SK-N-SH treated with all-trans-retinoic acid at 6 μM for 48 hours (cell line): ENCODE measurements at regions not wholly inside any gene's neighbourhood (a gene's known extent, or its start where the extent isn't known, plus 50 kb on each side); places are given as distances from the start of the nearest gene placed in this dataset.

Experiments
- ATAC-seq: fragments of 200-7000 bp; cut with Tn5 transposase; 3 replicates; pipeline ENCODE4 v1.9.1; 2020; ENCODE audit warnings: mild to moderate bottlenecking, moderate library complexity
- ARNTL ChIP-seq: fragments of 450-650 bp; formaldehyde crosslinking; IDR thresholded peaks from 2 replicates; pipeline ENCODE4 v1.5.0; 2020; ENCODE audit warnings: low read depth, mild to moderate bottlenecking, moderate library complexity, borderline replicate concordance
- BACH2 ChIP-seq: fragments of 250-450 bp; sonication (Bioruptor Pico); IDR thresholded peaks from 2 replicates; pipeline ENCODE4 v1.9.0; 2021; ENCODE audit warnings: mild to moderate bottlenecking, borderline replicate concordance
- CSDC2 ChIP-seq: fragments of 250-450 bp; sonication (Bioruptor Pico); IDR thresholded peaks from 2 replicates; pipeline ENCODE4 v1.5.0; 2020; ENCODE audit warnings: mild to moderate bottlenecking, moderate library complexity
- ESRRG ChIP-seq: fragments of 250-450 bp; sonication (Bioruptor Pico); IDR thresholded peaks from 2 replicates; pipeline ENCODE4 v1.6.1; 2021; ENCODE audit warnings: mild to moderate bottlenecking
- GLIS3 ChIP-seq: fragments of 250-450 bp; sonication (Bioruptor Pico); IDR thresholded peaks from 2 replicates; pipeline ENCODE4 v1.5.0; 2020; ENCODE audit warnings: mild to moderate bottlenecking, moderate library complexity
- ISL1 ChIP-seq: fragments of 250-450 bp; sonication (Bioruptor Pico); IDR thresholded peaks from 2 replicates; pipeline ENCODE4 v2.1.2; 2022; ENCODE audit warnings: mild to moderate bottlenecking, moderate library complexity
- PPARA ChIP-seq: fragments of 250-450 bp; sonication (Bioruptor Pico); IDR thresholded peaks from 2 replicates; pipeline ENCODE4 v1.5.0; 2020; ENCODE audit warnings: mild to moderate bottlenecking, borderline replicate concordance
- RARB ChIP-seq: fragments of 250-450 bp; sonication (Bioruptor Pico); IDR thresholded peaks from 2 replicates; pipeline ENCODE4 v1.8.0; 2021; ENCODE audit warnings: mild to moderate bottlenecking, moderate library complexity
- SNAI2 ChIP-seq: fragments of 250-450 bp; sonication (Bioruptor Pico); IDR thresholded peaks from 2 replicates; pipeline ENCODE4 v1.5.0; 2020; ENCODE audit warnings: mild to moderate bottlenecking, moderate library complexity
- TCF4 ChIP-seq: fragments of 250-450 bp; sonication (Bioruptor Pico); IDR thresholded peaks from 2 replicates; pipeline ENCODE4 v1.8.0; 2021; ENCODE audit warnings: mild to moderate bottlenecking, moderate library complexity, borderline replicate concordance
- TOX ChIP-seq: fragments of 250-450 bp; sonication (Bioruptor Pico); IDR thresholded peaks from 2 replicates; pipeline ENCODE4 v1.8.0; 2021; ENCODE audit warnings: mild to moderate bottlenecking, moderate library complexity, borderline replicate concordance
- ZC3H10 ChIP-seq: fragments of 250-450 bp; sonication (Bioruptor Pico); IDR thresholded peaks from 2 replicates; pipeline ENCODE4 v1.5.1; 2021; ENCODE audit warnings: mild to moderate bottlenecking, moderate library complexity
- ZFP3 ChIP-seq: fragments of 250-450 bp; sonication (Bioruptor Pico); IDR thresholded peaks from 2 replicates; pipeline ENCODE4 v1.5.0; 2020; ENCODE audit warnings: mild to moderate bottlenecking, moderate library complexity
- ZFP30 ChIP-seq: fragments of 450-650 bp; formaldehyde crosslinking; IDR thresholded peaks from 2 replicates; pipeline ENCODE4 v1.5.0; 2022; ENCODE audit warnings: mild to moderate bottlenecking, moderate library complexity
- ZNF565 ChIP-seq: fragments of 450-650 bp; formaldehyde crosslinking; conservative IDR thresholded peaks from 2 replicates; pipeline ENCODE4 v1.5.0; 2020; ENCODE audit warnings: low read depth, mild to moderate bottlenecking, moderate library complexity
- ZNF70 ChIP-seq: fragments of 450-650 bp; formaldehyde crosslinking; IDR thresholded peaks from 2 replicates; pipeline ENCODE4 v1.5.0; 2020; ENCODE audit warnings: mild to moderate bottlenecking, moderate library complexity
- ZNF8 ChIP-seq: fragments of 450-650 bp; formaldehyde crosslinking; IDR thresholded peaks from 2 replicates; pipeline ENCODE4 v1.5.0; 2020; ENCODE audit warnings: mild to moderate bottlenecking, moderate library complexity
- TF ChIP-seq, protein P1 (sequence below): fragments of 250-450 bp; sonication (Bioruptor Pico); IDR thresholded peaks from 2 replicates; pipeline ENCODE4 v1.5.1; 2020; ENCODE audit warnings: low read depth, mild to moderate bottlenecking, moderate library complexity
- TF ChIP-seq, protein P2 (sequence below): fragments of 250-450 bp; sonication (Bioruptor Pico); IDR thresholded peaks from 2 replicates; pipeline ENCODE4 v1.5.1; 2021; ENCODE audit warnings: mild to moderate bottlenecking, moderate library complexity
- TF ChIP-seq, protein P3 (sequence below): fragments of 250-450 bp; sonication (Bioruptor Pico); IDR thresholded peaks from 2 replicates; pipeline ENCODE4 v1.8.0; 2021; ENCODE audit warnings: low read depth, mild to moderate bottlenecking, moderate library complexity, borderline replicate concordance
- TF ChIP-seq, protein P4 (sequence below): fragments of 250-450 bp; sonication (Bioruptor Pico); IDR thresholded peaks from 2 replicates; pipeline ENCODE4 v1.8.0; 2020; ENCODE audit warnings: mild to moderate bottlenecking, moderate library complexity, borderline replicate concordance

DNA sequence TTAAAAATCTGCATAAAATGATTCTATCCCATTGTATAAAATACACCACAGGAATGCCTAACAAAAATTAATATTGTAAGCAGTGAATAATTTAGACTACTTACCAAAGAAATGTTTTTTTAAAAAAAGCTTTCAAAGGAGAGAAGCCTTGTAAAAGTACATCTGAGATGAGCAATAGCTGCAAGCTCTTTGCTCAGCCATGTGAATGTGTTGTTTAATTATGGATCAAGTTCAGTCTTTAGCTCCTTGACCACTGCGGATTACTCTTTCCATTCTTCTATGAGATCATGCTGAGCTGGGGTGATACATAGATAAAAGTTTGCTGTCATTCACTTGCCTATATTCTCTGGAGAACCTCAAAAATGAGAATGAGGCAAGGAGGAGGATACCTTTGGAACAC, 782.4 kb upstream of the ZNF608 start:
- TF ChIP-seq BACH2 (no peak), ZC3H10 (CRISPR knock-in tag) (no peak), ZNF70 (CRISPR knock-in tag) (no peak), TOX (no peak), ZNF8 (CRISPR knock-in tag) (no peak), ZFP3 (no peak), ISL1 (CRISPR knock-in tag) (no peak), TCF4 (CRISPR knock-in tag) (no peak), ZNF565 (CRISPR knock-in tag) (no peak), GLIS3 (CRISPR knock-in tag) (no peak), ZFP30 (CRISPR knock-in tag) (no peak), CSDC2 (CRISPR knock-in tag) (no peak), PPARA (CRISPR knock-in tag) (no peak), RARB (CRISPR knock-in tag) (no peak), ARNTL (CRISPR knock-in tag) (no peak)
- TF ChIP-seq, protein P1, sequence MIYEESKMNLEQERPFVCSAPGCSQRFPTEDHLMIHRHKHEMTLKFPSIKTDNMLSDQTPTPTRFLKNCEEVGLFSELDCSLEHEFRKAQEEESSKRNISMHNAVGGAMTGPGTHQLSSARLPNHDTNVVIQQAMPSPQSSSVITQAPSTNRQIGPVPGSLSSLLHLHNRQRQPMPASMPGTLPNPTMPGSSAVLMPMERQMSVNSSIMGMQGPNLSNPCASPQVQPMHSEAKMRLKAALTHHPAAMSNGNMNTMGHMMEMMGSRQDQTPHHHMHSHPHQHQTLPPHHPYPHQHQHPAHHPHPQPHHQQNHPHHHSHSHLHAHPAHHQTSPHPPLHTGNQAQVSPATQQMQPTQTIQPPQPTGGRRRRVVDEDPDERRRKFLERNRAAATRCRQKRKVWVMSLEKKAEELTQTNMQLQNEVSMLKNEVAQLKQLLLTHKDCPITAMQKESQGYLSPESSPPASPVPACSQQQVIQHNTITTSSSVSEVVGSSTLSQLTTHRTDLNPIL (CRISPR knock-in tag), result no peak
- TF ChIP-seq, protein P2, sequence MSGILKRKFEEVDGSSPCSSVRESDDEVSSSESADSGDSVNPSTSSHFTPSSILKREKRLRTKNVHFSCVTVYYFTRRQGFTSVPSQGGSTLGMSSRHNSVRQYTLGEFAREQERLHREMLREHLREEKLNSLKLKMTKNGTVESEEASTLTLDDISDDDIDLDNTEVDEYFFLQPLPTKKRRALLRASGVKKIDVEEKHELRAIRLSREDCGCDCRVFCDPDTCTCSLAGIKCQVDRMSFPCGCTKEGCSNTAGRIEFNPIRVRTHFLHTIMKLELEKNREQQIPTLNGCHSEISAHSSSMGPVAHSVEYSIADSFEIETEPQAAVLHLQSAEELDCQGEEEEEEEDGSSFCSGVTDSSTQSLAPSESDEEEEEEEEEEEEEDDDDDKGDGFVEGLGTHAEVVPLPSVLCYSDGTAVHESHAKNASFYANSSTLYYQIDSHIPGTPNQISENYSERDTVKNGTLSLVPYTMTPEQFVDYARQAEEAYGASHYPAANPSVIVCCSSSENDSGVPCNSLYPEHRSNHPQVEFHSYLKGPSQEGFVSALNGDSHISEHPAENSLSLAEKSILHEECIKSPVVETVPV, result no peak
- TF ChIP-seq, protein P3, sequence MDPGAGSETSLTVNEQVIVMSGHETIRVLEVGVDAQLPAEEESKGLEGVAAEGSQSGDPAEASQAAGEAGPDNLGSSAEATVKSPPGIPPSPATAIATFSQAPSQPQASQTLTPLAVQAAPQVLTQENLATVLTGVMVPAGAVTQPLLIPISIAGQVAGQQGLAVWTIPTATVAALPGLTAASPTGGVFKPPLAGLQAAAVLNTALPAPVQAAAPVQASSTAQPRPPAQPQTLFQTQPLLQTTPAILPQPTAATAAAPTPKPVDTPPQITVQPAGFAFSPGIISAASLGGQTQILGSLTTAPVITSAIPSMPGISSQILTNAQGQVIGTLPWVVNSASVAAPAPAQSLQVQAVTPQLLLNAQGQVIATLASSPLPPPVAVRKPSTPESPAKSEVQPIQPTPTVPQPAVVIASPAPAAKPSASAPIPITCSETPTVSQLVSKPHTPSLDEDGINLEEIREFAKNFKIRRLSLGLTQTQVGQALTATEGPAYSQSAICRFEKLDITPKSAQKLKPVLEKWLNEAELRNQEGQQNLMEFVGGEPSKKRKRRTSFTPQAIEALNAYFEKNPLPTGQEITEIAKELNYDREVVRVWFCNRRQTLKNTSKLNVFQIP (CRISPR knock-in tag), result no peak
- TF ChIP-seq, protein P4, sequence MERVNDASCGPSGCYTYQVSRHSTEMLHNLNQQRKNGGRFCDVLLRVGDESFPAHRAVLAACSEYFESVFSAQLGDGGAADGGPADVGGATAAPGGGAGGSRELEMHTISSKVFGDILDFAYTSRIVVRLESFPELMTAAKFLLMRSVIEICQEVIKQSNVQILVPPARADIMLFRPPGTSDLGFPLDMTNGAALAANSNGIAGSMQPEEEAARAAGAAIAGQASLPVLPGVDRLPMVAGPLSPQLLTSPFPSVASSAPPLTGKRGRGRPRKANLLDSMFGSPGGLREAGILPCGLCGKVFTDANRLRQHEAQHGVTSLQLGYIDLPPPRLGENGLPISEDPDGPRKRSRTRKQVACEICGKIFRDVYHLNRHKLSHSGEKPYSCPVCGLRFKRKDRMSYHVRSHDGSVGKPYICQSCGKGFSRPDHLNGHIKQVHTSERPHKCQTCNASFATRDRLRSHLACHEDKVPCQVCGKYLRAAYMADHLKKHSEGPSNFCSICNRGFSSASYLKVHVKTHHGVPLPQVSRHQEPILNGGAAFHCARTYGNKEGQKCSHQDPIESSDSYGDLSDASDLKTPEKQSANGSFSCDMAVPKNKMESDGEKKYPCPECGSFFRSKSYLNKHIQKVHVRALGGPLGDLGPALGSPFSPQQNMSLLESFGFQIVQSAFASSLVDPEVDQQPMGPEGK (CRISPR knock-in tag), result no peak
- TF ChIP-seq, all 23 proteins: peak for 0
- no peak for ATAC-seq

DNA sequence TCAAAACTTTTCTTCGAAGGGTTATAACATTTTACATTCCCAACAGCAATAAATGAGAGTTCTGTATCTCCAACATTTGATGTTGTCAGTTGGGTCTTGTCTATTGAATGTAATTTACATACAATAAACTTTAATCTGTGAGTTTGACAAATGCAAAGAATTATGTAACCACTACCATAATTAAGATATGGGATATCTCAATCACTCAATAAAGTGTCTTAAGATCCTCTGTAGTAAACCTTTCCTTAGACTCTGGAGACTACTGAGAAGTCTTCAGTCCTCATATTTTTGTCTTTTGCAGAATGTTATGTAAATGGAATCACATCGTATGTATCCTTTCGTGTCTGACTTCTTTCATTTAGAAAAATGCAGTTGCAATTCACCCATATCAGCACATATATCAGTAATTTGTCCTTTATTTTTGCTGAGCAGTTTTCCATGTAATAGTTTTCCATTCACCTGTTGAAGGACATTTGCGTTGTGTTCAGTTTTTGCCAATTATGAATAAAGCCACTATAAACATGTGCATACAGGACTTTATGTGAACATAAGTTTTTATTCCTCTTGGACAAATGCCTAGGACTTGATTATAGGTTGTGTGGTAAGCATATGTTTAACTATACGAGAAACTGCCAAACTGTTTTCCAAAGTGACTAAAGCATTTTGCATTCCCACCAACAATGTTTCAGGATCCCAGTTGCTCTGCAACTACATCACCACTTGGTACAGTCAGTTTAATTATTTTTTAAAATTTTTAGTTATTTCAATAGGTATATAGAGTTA, 784.6 kb upstream of the ZNF608 start:
- no peak for ATAC-seq
- TF ChIP-seq SNAI2 (CRISPR knock-in tag) (no peak), ZNF8 (CRISPR knock-in tag) (no peak), ARNTL (CRISPR knock-in tag) (no peak), PPARA (CRISPR knock-in tag) (no peak), ZC3H10 (CRISPR knock-in tag) (no peak)

DNA sequence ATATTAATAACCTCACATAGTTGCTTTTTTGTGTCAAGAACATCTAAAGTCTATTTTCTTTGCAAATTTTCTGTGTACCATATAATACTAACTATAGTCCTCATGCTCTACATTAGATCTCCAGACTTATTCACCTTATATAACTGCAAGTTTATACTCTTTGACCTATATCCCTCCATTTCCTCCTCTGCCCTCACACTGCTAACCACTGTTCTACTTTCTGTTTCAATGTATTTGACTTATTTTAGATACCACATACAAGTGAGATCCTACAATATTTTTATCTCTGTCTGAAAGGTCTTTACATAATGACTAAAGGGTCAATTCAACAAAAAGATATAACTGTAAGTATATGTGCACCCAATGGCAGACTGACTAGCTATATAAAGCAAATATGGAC, 789.7 kb upstream of the ZNF608 start:
- TF ChIP-seq ZC3H10 (CRISPR knock-in tag) (no peak), SNAI2 (CRISPR knock-in tag) (no peak), ZNF70 (CRISPR knock-in tag) (no peak), RARB (CRISPR knock-in tag) (no peak), BACH2 (no peak), ISL1 (CRISPR knock-in tag) (no peak), PPARA (CRISPR knock-in tag) (no peak), ESRRG (CRISPR knock-in tag) (no peak), TOX (no peak), GLIS3 (CRISPR knock-in tag) (no peak), ZFP3 (no peak), ZNF565 (CRISPR knock-in tag) (no peak), ZNF8 (CRISPR knock-in tag) (no peak), ZFP30 (CRISPR knock-in tag) (no peak)
- TF ChIP-seq, protein P1 (CRISPR knock-in tag), result no peak
- TF ChIP-seq, protein P3 (CRISPR knock-in tag), result no peak
- TF ChIP-seq, protein P4 (CRISPR knock-in tag), result no peak
- TF ChIP-seq, protein P2, result no peak
- no peak for ATAC-seq
